GM18873 (cell line): ENCODE measurements at regions not wholly inside any gene's neighbourhood (a gene's known extent, or its start where the extent isn't known, plus 50 kb on each side); places are given as distances from the start of the nearest gene placed in this dataset.

Experiments used
- ATAC-seq: cut with Tn5 transposase; IDR thresholded peaks from one replicate; pipeline ENCODE4 v1.9.1; 2021; ENCODE audit warnings: mild to moderate bottlenecking, moderate library complexity, moderate number of reproducible peaks; ENCODE audit not compliant: unreplicated experiment, low FRiP score

GRCh38 chr18:78563110-78563509, 416.5 kb upstream of the SALL3 start:
- no peak for ATAC-seq

- no peak for ATAC-seq
Observed at GRCh38 chr18:78564030-78564429, 415.6 kb upstream of the SALL3 start.

- no peak for ATAC-seq
Observed at GRCh38 chr18:78564518-78564917, 415.1 kb upstream of the SALL3 start.

GRCh38 chr18:78565240-78565639, 414.4 kb upstream of the SALL3 start:
- ATAC-seq = no peak

GRCh38 chr18:78566065-78566464, 413.6 kb upstream of the SALL3 start:
- ATAC-seq = no peak

GRCh38 chr18:78566720-78567119, 412.9 kb upstream of the SALL3 start:
- ATAC-seq = no peak

- ATAC-seq = no peak
Observed at GRCh38 chr18:78571063-78571785, 408.4 kb upstream of the SALL3 start.

- ATAC-seq = no peak
Observed at GRCh38 chr18:78571831-78572347, 407.7 kb upstream of the SALL3 start.

GRCh38 chr18:78573773-78574172, 405.8 kb upstream of the SALL3 start:
- no peak for ATAC-seq

GRCh38 chr18:78576967-78577366, 402.7 kb upstream of the SALL3 start:
- no peak for ATAC-seq

GRCh38 chr18:78579449-78579848, 400.2 kb upstream of the SALL3 start:
- no peak for ATAC-seq

- ATAC-seq = no peak
Observed at GRCh38 chr18:78579854-78580577, 399.6 kb upstream of the SALL3 start.

GRCh38 chr18:78580835-78581339, 398.7 kb upstream of the SALL3 start:
- no peak for ATAC-seq

GRCh38 chr18:78582181-78582709, 397.4 kb upstream of the SALL3 start:
- ATAC-seq = no peak

- ATAC-seq = no peak
Observed at GRCh38 chr18:78582898-78583738, 396.5 kb upstream of the SALL3 start.

- no peak for ATAC-seq
Observed at GRCh38 chr18:78583739-78584458, 395.7 kb upstream of the SALL3 start.

- ATAC-seq = no peak
Observed at GRCh38 chr18:78584459-78585022, 395.1 kb upstream of the SALL3 start.

- no peak for ATAC-seq
Observed at GRCh38 chr18:78586586-78586985, 393.0 kb upstream of the SALL3 start.

GRCh38 chr18:78587096-78587495, 392.5 kb upstream of the SALL3 start:
- ATAC-seq = no peak
